HepG2 (cell line): ENCODE measurements at regions not wholly inside any gene's neighbourhood (a gene's known extent, or its start where the extent isn't known, plus 50 kb on each side); places are given as distances from the start of the nearest gene placed in this dataset.

Source experiments
- ATAC-seq: fragments of 200-7000 bp; cut with Tn5 transposase; 3 replicates; pipeline ENCODE4 v1.9.1; 2020; ENCODE audit warnings: mild to moderate bottlenecking, moderate library complexity
- BruUV-seq: library from RNA; stranded (reverse); fragments of 400-500 nt; replicated peaks from 2 replicates; lab custom pipeline; 2021; lab: Mats Ljungman, UMichigan
- CTCF ChIA-PET: fragments of 300-600 bp; formaldehyde crosslinking; extraction: SDS; loops from one replicate; lab custom pipeline; 2021; ENCODE audit warnings: low total read pairs, inconsistent platforms, low intra/inter-chr PET ratio; lab: Yijun Ruan, JAX
- POLR2A ChIA-PET: fragments of 350-600 bp; sonication (Branson Sonifier 250); formaldehyde crosslinking; loops from one replicate; lab custom pipeline; 2020; ENCODE audit warnings: antibody characterized with exemption, inconsistent platforms; lab: Yijun Ruan, JAX
- DNase-seq: peaks from one replicate; pipeline ENCODE4 v3.0.0-alpha.2; 2015; ENCODE audit warnings: low spot score
- FAIRE-seq: peaks from 3 replicates; lab custom pipeline; 2011; peaks lifted over from hg19 to GRCh38; lab: Jason Lieb, UNC
- H2AFZ ChIP-seq: one replicate; pipeline ENCODE4 v1.6.1; 2011; ENCODE audit warnings: low read length, inconsistent platforms
- H3K27ac ChIP-seq: fragments of 300-600 bp; 3 replicates; pipeline ENCODE4 v1.8.0; 2011; ENCODE audit warnings: mixed run types, mild to moderate bottlenecking, mixed read lengths, low read length, inconsistent platforms; ENCODE audit not compliant: insufficient read depth; ENCODE audit errors: extremely low read length
- H3K27me3 ChIP-seq, 2 experiments: fragments of 200-600 bp in 1 of 2; 2 replicates in 1 of 2; 3 replicates in 1 of 2; pipeline versions ENCODE4 v1.6.0 to v1.8.0; 2011; ENCODE audit warnings: low read length in 2 of 2, mild to moderate bottlenecking in 2 of 2, moderate library complexity in 2 of 2, inconsistent platforms in 1 of 2; ENCODE audit not compliant: insufficient read depth in 2 of 2, control insufficient read depth in 1 of 2
- H3K36me3 ChIP-seq, 2 experiments: fragments of 200-600 bp in 1 of 2; replicated peaks in 1 of 2; 2 replicates in 1 of 2; 3 replicates in 1 of 2; pipeline versions ENCODE4 v1.5.1 to v1.8.0; 2011; ENCODE audit warnings: low read length in 2 of 2, inconsistent platforms in 1 of 2; ENCODE audit not compliant: insufficient read depth in 2 of 2, control insufficient read depth in 1 of 2
- H3K4me1 ChIP-seq: 2 replicates; pipeline ENCODE4 v1.5.1; 2012; ENCODE audit warnings: low read length, inconsistent platforms; ENCODE audit not compliant: insufficient read depth
- H3K4me2 ChIP-seq: 2 replicates; pipeline ENCODE4 v1.6.0; 2011; ENCODE audit warnings: low read depth, low read length, inconsistent platforms
- H3K4me3 ChIP-seq, 3 experiments: fragments of 200-600 bp in 1 of 3; sonication (generic), shearing (Covaris generic) in 1 of 3; replicated peaks in 1 of 3; 2 replicates each; pipeline ENCODE4 v1.5.1; 2011 to 2016; ENCODE audit warnings: low read length in 3 of 3, inconsistent platforms in 2 of 3, low read depth in 2 of 3, mild to moderate bottlenecking in 2 of 3, control low read depth in 1 of 3, mixed read lengths in 1 of 3; ENCODE audit not compliant: insufficient read depth in 1 of 3
- H3K79me2 ChIP-seq: one replicate; pipeline ENCODE4 v1.6.1; 2011; ENCODE audit warnings: low read length, inconsistent platforms; ENCODE audit not compliant: insufficient read depth
- H3K9ac ChIP-seq: 2 replicates; pipeline ENCODE4 v1.6.0; 2011; ENCODE audit warnings: mild to moderate bottlenecking, low read depth, low read length, inconsistent platforms; ENCODE audit not compliant: insufficient read depth
- H3K9me3 ChIP-seq: 2 replicates; pipeline ENCODE4 v1.5.1; 2012; ENCODE audit warnings: mild to moderate bottlenecking, low read length
- H4K20me1 ChIP-seq: 2 replicates; pipeline ENCODE4 v1.6.0; 2011; ENCODE audit warnings: inconsistent platforms, mild to moderate bottlenecking, low read length, moderate library complexity; ENCODE audit not compliant: insufficient read depth
- CERS6 ChIP-seq: sonication (generic); formaldehyde crosslinking; IDR thresholded peaks from 2 replicates; pipeline ENCODE4 v1.5.0; 2020; ENCODE audit warnings: missing genetic modification reagents
- FOXA1 ChIP-seq, 2 experiments: fragments of 450-650 bp in 1 of 2; sonication (generic) in 1 of 2; formaldehyde crosslinking in 1 of 2; IDR thresholded peaks; 2 replicates each; pipeline versions ENCODE4 v1.4.0 to v1.6.1; 2016 to 2020; ENCODE audit warnings: missing genetic modification reagents in 1 of 2
- FOXA3 ChIP-seq: IDR thresholded peaks from 2 replicates; pipeline ENCODE4 v1.6.1; 2016; ENCODE audit warnings: missing genetic modification reagents, missing compliant biosample characterization
- HNF4G ChIP-seq, 2 experiments: sonication (generic) in 1 of 2; formaldehyde crosslinking in 1 of 2; IDR thresholded peaks; 2 replicates each; pipeline versions ENCODE4 v1.4.0 to v1.6.1; 2011 to 2020; ENCODE audit warnings: borderline replicate concordance in 2 of 2, low read depth in 2 of 2, mild to moderate bottlenecking in 2 of 2, low read length in 1 of 2, missing genetic modification reagents in 1 of 2, moderate library complexity in 1 of 2
- IKZF4 ChIP-seq: sonication (generic); formaldehyde crosslinking; IDR thresholded peaks from 2 replicates; pipeline ENCODE4 v1.5.1; 2020; ENCODE audit warnings: borderline replicate concordance, mild to moderate bottlenecking, low read depth, missing genetic modification reagents; ENCODE audit errors: not compliant biosample characterization
- POGK ChIP-seq: sonication (generic); formaldehyde crosslinking; conservative IDR thresholded peaks from 2 replicates; pipeline ENCODE4 v1.8.0; 2022; ENCODE audit warnings: mild to moderate bottlenecking, moderate library complexity, missing genetic modification reagents
- RBM22 ChIP-seq: fragments of 200-400 bp; formaldehyde crosslinking; optimal IDR thresholded peaks from 2 replicates; pipeline ENCODE3; 2017; ENCODE audit warnings: mild to moderate bottlenecking, low read length, moderate library complexity
- SNAPC5 ChIP-seq: sonication (generic); formaldehyde crosslinking; IDR thresholded peaks from 2 replicates; pipeline ENCODE4 v1.8.1; 2023; ENCODE audit warnings: mild to moderate bottlenecking, missing genetic modification reagents, borderline replicate concordance
- SP2 ChIP-seq: sonication (generic); formaldehyde crosslinking; IDR thresholded peaks from 2 replicates; pipeline ENCODE4 v1.5.1; 2020; ENCODE audit warnings: mild to moderate bottlenecking, missing genetic modification reagents
- SRSF1 ChIP-seq: fragments of 200-400 bp; formaldehyde crosslinking; optimal IDR thresholded peaks from 2 replicates; pipeline ENCODE3; 2017; ENCODE audit warnings: mild to moderate bottlenecking, low read depth, low read length, moderate library complexity
- THAP11 ChIP-seq: IDR thresholded peaks from 2 replicates; pipeline ENCODE4 v1.6.1; 2016; ENCODE audit warnings: missing biosample characterization, missing genetic modification reagents
- ZMYM3 ChIP-seq: sonication (generic); formaldehyde crosslinking; IDR thresholded peaks from 2 replicates; pipeline ENCODE4 v1.5.1; 2020; ENCODE audit warnings: mild to moderate bottlenecking, missing genetic modification reagents
- ZNF335 ChIP-seq: sonication (generic); formaldehyde crosslinking; IDR thresholded peaks from 2 replicates; pipeline ENCODE4 v1.4.0; 2020; ENCODE audit warnings: missing genetic modification reagents
- ZNF367 ChIP-seq: sonication (generic); formaldehyde crosslinking; IDR thresholded peaks from 2 replicates; pipeline ENCODE4 v1.4.0; 2020; ENCODE audit warnings: missing genetic modification reagents, borderline replicate concordance
- ZNF556 ChIP-seq: sonication (generic); formaldehyde crosslinking; IDR thresholded peaks from 2 replicates; pipeline ENCODE4 v1.4.0; 2020; ENCODE audit warnings: mild to moderate bottlenecking, missing genetic modification reagents, borderline replicate concordance
- ZNF784 ChIP-seq: sonication (generic); formaldehyde crosslinking; IDR thresholded peaks from 2 replicates; pipeline ENCODE4 v1.5.1; 2020; ENCODE audit warnings: missing genetic modification reagents, mild to moderate bottlenecking, borderline replicate concordance
- WGBS: methylation state at CpG from one replicate; pipeline ENCODE4 v1.1.6; 2017; ENCODE audit warnings: low lambda C conversion rate; 5-methylcytosine and 5-hydroxymethylcytosine counted together
- in situ Hi-C: cut with HindIII; loops from 2 replicates; pipeline ENCODE4 v1.10.0; 2017; ENCODE audit warnings: low pct_unique_long_range_greater_than_20kb; ENCODE audit not compliant: extremely low pct_ligation_motif_present
- intact Hi-C: fragments of 100-400 bp; cut with micrococcal nuclease; formaldehyde crosslinking; loops from one replicate; pipeline ENCODE4 v1.10.0; 2022; ENCODE audit not compliant: unreplicated experiment

- Histone ChIP-seq H3K79me2 (no peaks in the 10 kb centered on the region), H3K4me2 (no peak overlapping the region), H3K4me3 (no peak overlapping the region), H3K9me3 (no peaks in the 10 kb centered on the region), H3K9ac (no peak overlapping the region), H3K27me3 (no peaks in the 10 kb centered on the region; a peak in 1 of 5 replicates), H3K36me3 (no peaks in the 10 kb centered on the region), H3K4me1 (no peaks in the 10 kb centered on the region), H4K20me1 (no peaks in the 10 kb centered on the region), H2AFZ (no peak overlapping the region), H3K27ac (no peak overlapping the region)
- ChIA-PET CTCF (no interaction called here), POLR2A (no interaction called here)
- DNase-seq = no peak
- intact Hi-C loops (no loop called here), in situ Hi-C loops (no loop called here)
- FAIRE-seq = no peak
- 5% methylated on average over 4 of the region's 4 CpGs for WGBS
- ATAC-seq = no peak
- TF ChIP-seq SP2 = no peak
- TF ChIP-seq ZNF367 = no peak
- TF ChIP-seq POGK (CRISPR knock-in tag) = no peak
- TF ChIP-seq ZNF784 = no peak
- no peak for TF ChIP-seq FOXA3 (CRISPR knock-in tag)
- BruUV-seq = no TSS peak
Observed at GRCh38 chr3:110180733-110181132, 843.4 kb upstream of the DPPA4 start.

GRCh38 chr3:110181226-110181625 is 843.9 kb upstream of the DPPA4 start:
- Histone ChIP-seq H3K79me2 (no peaks in the 10 kb centered on the region), H3K4me3 (no peak overlapping the region), H3K27ac (no peak overlapping the region), H3K9me3 (no peaks in the 10 kb centered on the region), H3K4me1 (no peaks in the 10 kb centered on the region), H2AFZ (no peak overlapping the region), H3K27me3 (no peaks in the 10 kb centered on the region; a peak in 1 of 5 replicates), H3K9ac (no peak overlapping the region), H3K36me3 (no peaks in the 10 kb centered on the region), H3K4me2 (no peak overlapping the region), H4K20me1 (no peaks in the 10 kb centered on the region)
- no peak for FAIRE-seq
- in situ Hi-C loops = no loop called here
- intact Hi-C loops = no loop called here
- ChIA-PET CTCF (no interaction called here), POLR2A (no interaction called here)
- DNase-seq = no peak
- 15% methylated on average over 3 of the region's 3 CpGs for WGBS
- BruUV-seq = no TSS peak
- ATAC-seq = no peak
- TF ChIP-seq ZMYM3 (CRISPR knock-in tag) = no peak
- TF ChIP-seq SNAPC5 (CRISPR knock-in tag) = no peak
- no peak for TF ChIP-seq ZNF335 (CRISPR knock-in tag)
- TF ChIP-seq ZNF556 (CRISPR knock-in tag) = no peak
- TF ChIP-seq RBM22 = no peak
- no peak for TF ChIP-seq CERS6
- no peak for TF ChIP-seq SRSF1
- no peak for TF ChIP-seq HNF4G (IDR thresholded peaks at IDR 0.05; ENCODE audit: borderline replicate concordance, low read depth, low read length)
- TF ChIP-seq HNF4G (CRISPR knock-in tag; IDR thresholded peaks at IDR 0.05; ENCODE audit: borderline replicate concordance, low read depth) = no peak
- TF ChIP-seq THAP11 = no peak
- no peak for TF ChIP-seq IKZF4
- no peak for TF ChIP-seq FOXA1 (IDR thresholded peaks at IDR 0.05)
- no peak for TF ChIP-seq FOXA1 (CRISPR knock-in tag; IDR thresholded peaks at IDR 0.05)
